Neural progenitor cell (in vitro differentiated cells): ENCODE measurements at regions not wholly inside any gene's neighbourhood (a gene's known extent, or its start where the extent isn't known, plus 50 kb on each side); places are given as distances from the start of the nearest gene placed in this dataset.

ENCODE experiments used
- CTCF ChIP-seq: fragments of 200-600 bp; sonication (generic); IDR thresholded peaks from 2 replicates; pipeline ENCODE4 v1.5.1; 2017; ENCODE audit warnings: antibody characterized with exemption, mild to moderate bottlenecking
- EZH2 ChIP-seq: fragments of 200-600 bp; sonication (generic); IDR thresholded peaks from 2 replicates; pipeline ENCODE4 v1.6.1; 2017; ENCODE audit warnings: antibody characterized with exemption, mild to moderate bottlenecking, moderate library complexity
- EZH2phosphoT487 ChIP-seq: fragments of 200-600 bp; sonication (generic); IDR thresholded peaks from 2 replicates; pipeline ENCODE4 v1.6.1; 2017; ENCODE audit warnings: antibody characterized with exemption

- TF ChIP-seq CTCF: no peak
- no peak for TF ChIP-seq EZH2
- no peak for TF ChIP-seq EZH2phosphoT487
These were observed 235.3 kb upstream of the GOLIM4 start for GRCh38 chr3:168330983-168331382.
